Duodenal mucosa (tissue), 2 donors: ENCODE measurements at regions not wholly inside any gene's neighbourhood (a gene's known extent, or its start where the extent isn't known, plus 50 kb on each side); places are given as distances from the start of the nearest gene placed in this dataset.

Experiments used
- H3K27ac ChIP-seq: one replicate; pipeline ENCODE4 v1.7.0; 2013; ENCODE audit warnings: low read depth, low read length
- H3K27me3 ChIP-seq, 2 donors: one replicate each; pipeline ENCODE4 v1.7.0; 2013; ENCODE audit warnings: low read length in 2 of 2, control low read depth in 1 of 2; ENCODE audit not compliant: insufficient read depth in 2 of 2, control insufficient read depth in 1 of 2
- H3K36me3 ChIP-seq, 2 donors: one replicate each; pipeline ENCODE4 v1.7.0; 2013; ENCODE audit warnings: low read length in 2 of 2, control low read depth in 1 of 2; ENCODE audit not compliant: insufficient read depth in 2 of 2, control insufficient read depth in 1 of 2
- H3K4me1 ChIP-seq, 2 donors: one replicate each; pipeline ENCODE4 v1.7.0; 2013; ENCODE audit warnings: low read length in 2 of 2, control low read depth in 1 of 2; ENCODE audit not compliant: insufficient read depth in 2 of 2, control insufficient read depth in 1 of 2
- H3K4me3 ChIP-seq, 2 donors: one replicate each; pipeline ENCODE4 v1.7.0; 2013; ENCODE audit warnings: low read length in 2 of 2, low read depth in 1 of 2
- H3K9ac ChIP-seq, 2 donors: one replicate each; pipeline ENCODE4 v1.7.0; 2013; ENCODE audit warnings: low read length in 2 of 2, low read depth in 1 of 2
- H3K9me3 ChIP-seq, 2 donors: one replicate each; pipeline ENCODE4 v1.7.0; 2013; ENCODE audit warnings: low read length in 2 of 2, control low read depth in 1 of 2; ENCODE audit not compliant: control insufficient read depth in 1 of 2

- H3K9me3 ChIP-seq: no peaks in the 10 kb centered on the region
- no peak overlapping the region for H3K27ac ChIP-seq
- peak overlapping the region in 1 of 2 donors; percentile 16 for H3K4me3 ChIP-seq
- no peaks in the 10 kb centered on the region for H3K36me3 ChIP-seq
- peaks cover 2 to 7% of the 10 kb centered on the region in 2 donors for H3K4me1 ChIP-seq
- H3K9ac ChIP-seq: no peak overlapping the region
- no peaks in the 10 kb centered on the region for H3K27me3 ChIP-seq
Observed at GRCh38 chr5:143581649-143582048, 178.2 kb upstream of the NR3C1 start.

- H3K4me3 ChIP-seq: peak overlapping the region in 1 of 2 donors; percentile 16
- H3K9me3 ChIP-seq: no peaks in the 10 kb centered on the region
- H3K9ac ChIP-seq: no peak overlapping the region
- H3K27me3 ChIP-seq: no peaks in the 10 kb centered on the region
- no peak overlapping the region for H3K27ac ChIP-seq
- H3K36me3 ChIP-seq: no peaks in the 10 kb centered on the region
- peaks cover 2 to 7% of the 10 kb centered on the region in 2 donors for H3K4me1 ChIP-seq
Observed at GRCh38 chr5:143581147-143581546, 177.7 kb upstream of the NR3C1 start.

GRCh38 chr5:143576711-143577484 is 173.4 kb upstream of the NR3C1 start:
- Histone ChIP-seq H3K27ac (no peak overlapping the region), H3K27me3 (no peaks in the 10 kb centered on the region), H3K9ac (no peak overlapping the region), H3K9me3 (no peaks in the 10 kb centered on the region), H3K4me3 (no peak overlapping the region), H3K36me3 (no peaks in the 10 kb centered on the region), H3K4me1 (peaks cover 2 to 5% of the 10 kb centered on the region in 2 donors)

GRCh38 chr5:143575286-143575685 is 171.8 kb upstream of the NR3C1 start:
- Histone ChIP-seq H3K4me3 (no peak overlapping the region), H3K4me1 (peaks cover 6% of the 10 kb centered on the region in 2 donors), H3K9me3 (no peaks in the 10 kb centered on the region), H3K27ac (no peak overlapping the region), H3K9ac (no peak overlapping the region), H3K27me3 (no peaks in the 10 kb centered on the region), H3K36me3 (no peaks in the 10 kb centered on the region)

GRCh38 chr5:143574236-143574635 is 170.8 kb upstream of the NR3C1 start:
- H3K9ac ChIP-seq: no peak overlapping the region
- H3K4me3 ChIP-seq: no peak overlapping the region
- H3K27ac ChIP-seq: no peak overlapping the region
- no peaks in the 10 kb centered on the region for H3K9me3 ChIP-seq
- peaks cover 13% of the 10 kb centered on the region in 2 donors for H3K4me1 ChIP-seq
- no peaks in the 10 kb centered on the region for H3K36me3 ChIP-seq
- H3K27me3 ChIP-seq: no peaks in the 10 kb centered on the region

- H3K4me3 ChIP-seq: no peak overlapping the region
- H3K27ac ChIP-seq: no peak overlapping the region
- H3K36me3 ChIP-seq: no peaks in the 10 kb centered on the region
- peaks cover 17 to 19% of the 10 kb centered on the region in 2 donors for H3K4me1 ChIP-seq
- no peaks in the 10 kb centered on the region for H3K9me3 ChIP-seq
- no peak overlapping the region for H3K9ac ChIP-seq
- H3K27me3 ChIP-seq: no peaks in the 10 kb centered on the region
Observed at GRCh38 chr5:143573568-143574170, 170.2 kb upstream of the NR3C1 start.

GRCh38 chr5:143572671-143573070 is 169.2 kb upstream of the NR3C1 start:
- Histone ChIP-seq H3K4me3 (no peak overlapping the region), H3K4me1 (peaks cover 19 to 23% of the 10 kb centered on the region in 2 donors)

GRCh38 chr5:143571642-143572624 is 168.4 kb upstream of the NR3C1 start:
- Histone ChIP-seq H3K27me3 (no peaks in the 10 kb centered on the region), H3K36me3 (no peaks in the 10 kb centered on the region), H3K27ac (no peak overlapping the region), H3K9ac (no peak overlapping the region), H3K4me1 (peaks cover 19 to 27% of the 10 kb centered on the region in 2 donors), H3K4me3 (no peak overlapping the region), H3K9me3 (no peaks in the 10 kb centered on the region)

More at GRCh38 chr5:143572671-143573070, 169.2 kb upstream of the NR3C1 start:
- Histone ChIP-seq H3K27me3 (no peaks in the 10 kb centered on the region), H3K36me3 (no peaks in the 10 kb centered on the region), H3K9ac (no peak overlapping the region), H3K9me3 (no peaks in the 10 kb centered on the region), H3K27ac (no peak overlapping the region)

GRCh38 chr5:143570989-143571388 is 167.5 kb upstream of the NR3C1 start:
- H3K9me3 ChIP-seq: no peaks in the 10 kb centered on the region

More at GRCh38 chr5:143570989-143571388, 167.5 kb upstream of the NR3C1 start:
- H3K27ac ChIP-seq: no peak overlapping the region
- peaks cover 19 to 28% of the 10 kb centered on the region in 2 donors for H3K4me1 ChIP-seq
- no peak overlapping the region for H3K9ac ChIP-seq
- H3K36me3 ChIP-seq: no peaks in the 10 kb centered on the region
- no peaks in the 10 kb centered on the region for H3K27me3 ChIP-seq
- no peak overlapping the region for H3K4me3 ChIP-seq
